Testis (tissue), 2 donors: ENCODE measurements at regions not wholly inside any gene's neighbourhood (a gene's known extent, or its start where the extent isn't known, plus 50 kb on each side); places are given as distances from the start of the nearest gene placed in this dataset.

Experiments used
- DNase-seq: peaks from one replicate; pipeline ENCODE4 v3.0.0-alpha.2; 2019
- H3K27ac ChIP-seq, 2 donors: fragments of 200-600 bp; sonication (generic); one replicate each; pipeline ENCODE4 v1.5.1; 2019
- H3K27me3 ChIP-seq: fragments of 200-600 bp; sonication (generic); one replicate; pipeline ENCODE4 v1.5.1; 2019
- H3K36me3 ChIP-seq: fragments of 200-600 bp; sonication (generic); one replicate; pipeline ENCODE4 v1.5.1; 2017; ENCODE audit warnings: low read depth; ENCODE audit errors: missing control alignments
- H3K4me1 ChIP-seq: fragments of 200-600 bp; sonication (generic); one replicate; pipeline ENCODE4 v1.5.1; 2019
- H3K4me3 ChIP-seq, 2 donors: fragments of 200-600 bp; sonication (generic); one replicate each; pipeline ENCODE4 v1.5.1; 2017 to 2019
- H3K9me3 ChIP-seq: fragments of 200-600 bp; sonication (generic); one replicate; pipeline ENCODE4 v1.5.1; 2017
- POLR2A ChIP-seq: fragments of 450-650 bp; IDR thresholded peaks from one replicate; pipeline ENCODE4 v1.6.1; 2017; ENCODE audit warnings: antibody characterized with exemption, mild to moderate bottlenecking, moderate library complexity
- WGBS, 2 donors: methylation state at CpG; one replicate each; pipeline ENCODE4 v1.1.5; 2018; 5-methylcytosine and 5-hydroxymethylcytosine counted together
- intact Hi-C: fragments of 100-400 bp; cut with DNase I; formaldehyde crosslinking; loops from one replicate; pipeline ENCODE4 v1.15.1; 2023; ENCODE audit warnings: low total_unique reads
- TF ChIP-seq, protein P1 (sequence below), 3 experiments: fragments of 450-650 bp in 2 of 3; fragments of 200-600 bp in 1 of 3; sonication (generic) in 1 of 3; IDR thresholded peaks; one replicate each; pipeline ENCODE4 v1.5.1; 2016 to 2019; ENCODE audit warnings: antibody characterized with exemption in 3 of 3, mild to moderate bottlenecking in 2 of 3, moderate library complexity in 1 of 3

DNA sequence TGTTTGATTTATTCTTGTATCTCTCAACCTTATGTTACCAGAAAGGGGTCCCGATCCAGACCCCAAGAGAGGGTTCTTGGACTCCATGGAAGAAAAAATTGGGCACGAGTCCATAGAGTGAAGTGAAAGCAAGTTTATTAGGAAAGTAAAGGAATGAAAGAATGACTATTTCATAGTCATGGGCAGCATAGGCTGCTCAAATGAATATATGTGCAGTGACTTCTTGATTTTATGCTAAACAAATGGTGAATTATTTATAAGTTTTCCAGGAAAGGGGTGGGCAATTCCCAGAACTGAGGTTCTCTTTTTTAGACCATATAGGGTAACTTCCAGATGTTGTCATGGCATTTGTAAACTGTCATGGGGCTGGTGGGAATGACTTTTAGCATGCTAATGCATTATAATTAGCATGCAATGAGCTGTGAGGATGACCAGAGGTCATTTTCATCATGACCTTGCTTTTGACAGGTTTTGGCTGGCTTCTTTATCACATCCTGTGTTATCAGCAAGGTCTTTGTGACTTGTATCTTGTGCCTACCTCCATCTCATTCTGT lies 832.4 kb upstream of the CDH2 start:
- H3K27ac ChIP-seq, result no peak overlapping the region
- 92 to 93% methylated on average over 2 of the region's 2 CpGs for WGBS, 2 donors
- no peaks in the 10 kb centered on the region for H3K4me1 ChIP-seq
- TF ChIP-seq, protein P1, sequence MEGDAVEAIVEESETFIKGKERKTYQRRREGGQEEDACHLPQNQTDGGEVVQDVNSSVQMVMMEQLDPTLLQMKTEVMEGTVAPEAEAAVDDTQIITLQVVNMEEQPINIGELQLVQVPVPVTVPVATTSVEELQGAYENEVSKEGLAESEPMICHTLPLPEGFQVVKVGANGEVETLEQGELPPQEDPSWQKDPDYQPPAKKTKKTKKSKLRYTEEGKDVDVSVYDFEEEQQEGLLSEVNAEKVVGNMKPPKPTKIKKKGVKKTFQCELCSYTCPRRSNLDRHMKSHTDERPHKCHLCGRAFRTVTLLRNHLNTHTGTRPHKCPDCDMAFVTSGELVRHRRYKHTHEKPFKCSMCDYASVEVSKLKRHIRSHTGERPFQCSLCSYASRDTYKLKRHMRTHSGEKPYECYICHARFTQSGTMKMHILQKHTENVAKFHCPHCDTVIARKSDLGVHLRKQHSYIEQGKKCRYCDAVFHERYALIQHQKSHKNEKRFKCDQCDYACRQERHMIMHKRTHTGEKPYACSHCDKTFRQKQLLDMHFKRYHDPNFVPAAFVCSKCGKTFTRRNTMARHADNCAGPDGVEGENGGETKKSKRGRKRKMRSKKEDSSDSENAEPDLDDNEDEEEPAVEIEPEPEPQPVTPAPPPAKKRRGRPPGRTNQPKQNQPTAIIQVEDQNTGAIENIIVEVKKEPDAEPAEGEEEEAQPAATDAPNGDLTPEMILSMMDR (IDR thresholded peaks at IDR 0.05), result no peak
- no peak for TF ChIP-seq POLR2A
- intact Hi-C loops, result no loop called here
- DNase-seq, result no peak
- H3K9me3 ChIP-seq, result no peaks in the 10 kb centered on the region
- no peaks in the 10 kb centered on the region for H3K36me3 ChIP-seq
- no peaks in the 10 kb centered on the region for H3K27me3 ChIP-seq
- no peak overlapping the region for H3K4me3 ChIP-seq

DNA sequence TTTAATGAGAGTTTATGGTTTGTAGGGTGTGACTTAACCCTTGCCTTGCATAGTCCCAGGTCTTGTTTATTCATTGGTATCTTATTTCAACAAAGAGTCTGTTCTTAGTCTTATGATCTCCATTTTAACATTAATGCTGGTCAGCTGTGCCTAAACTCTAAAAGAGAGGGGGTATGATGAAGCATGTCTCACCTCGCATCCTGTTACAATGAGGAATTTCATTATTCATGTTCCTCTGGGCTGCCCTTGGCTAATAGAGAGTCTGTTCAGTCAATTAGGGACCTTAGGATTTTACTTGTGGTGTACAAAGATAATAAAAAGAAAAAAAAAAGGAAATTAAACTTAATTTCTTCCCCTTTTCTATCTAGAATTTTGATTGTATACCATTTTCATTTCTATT lies 831.9 kb upstream of the CDH2 start:
- no peaks in the 10 kb centered on the region for H3K4me1 ChIP-seq
- H3K36me3 ChIP-seq, result no peaks in the 10 kb centered on the region
- H3K27me3 ChIP-seq, result no peaks in the 10 kb centered on the region
- intact Hi-C loops, result no loop called here
- TF ChIP-seq, protein P1 (IDR thresholded peaks at IDR 0.05), result no peak
- TF ChIP-seq POLR2A, result no peak
- 95 to 96% methylated on average over 1 of the region's 1 CpG for WGBS, 2 donors
- no peaks in the 10 kb centered on the region for H3K9me3 ChIP-seq
- no peak for DNase-seq
- H3K4me3 ChIP-seq, result no peak overlapping the region
- H3K27ac ChIP-seq, result no peak overlapping the region

DNA sequence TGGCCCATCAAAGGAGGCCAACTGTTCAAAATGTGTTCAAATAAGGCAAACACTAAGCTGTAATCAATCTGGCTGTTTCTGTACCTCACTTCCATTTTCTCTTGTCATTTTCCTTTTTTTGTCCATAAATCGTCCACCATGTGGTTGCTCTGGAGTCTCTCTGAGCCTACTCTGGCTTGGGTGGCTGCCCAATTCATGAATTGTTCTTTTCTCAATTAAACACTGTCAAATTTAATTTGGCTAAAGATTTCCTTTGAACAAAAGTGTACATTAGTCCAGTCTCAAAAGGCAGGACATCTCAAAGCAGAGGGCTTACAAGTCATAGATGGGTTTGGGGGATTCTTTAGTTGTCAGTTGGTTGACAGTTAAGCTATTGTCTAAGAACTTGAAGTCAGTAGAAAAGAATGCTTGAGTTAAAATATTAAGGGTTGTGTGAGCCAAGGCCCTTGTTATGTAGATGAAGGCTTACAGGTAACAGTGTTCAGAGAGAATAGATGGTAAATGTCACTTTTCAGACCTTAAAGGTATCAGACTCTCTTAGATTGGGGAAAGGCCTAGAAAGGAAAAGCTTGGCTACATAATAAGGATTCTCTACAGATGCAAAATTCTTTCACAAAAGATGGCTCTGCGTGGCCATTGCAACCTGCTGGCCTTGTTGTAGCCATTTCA lies 831.2 kb upstream of the CDH2 start:
- Histone ChIP-seq H3K27me3 (no peaks in the 10 kb centered on the region), H3K9me3 (no peaks in the 10 kb centered on the region), H3K4me3 (no peak overlapping the region), H3K27ac (no peak overlapping the region), H3K36me3 (no peaks in the 10 kb centered on the region), H3K4me1 (no peaks in the 10 kb centered on the region)
- intact Hi-C loops, result no loop called here
- DNase-seq, result no peak
- WGBS, 2 donors, result 93 to 95% methylated on average over 2 of the region's 2 CpGs
- TF ChIP-seq, protein P1 (IDR thresholded peaks at IDR 0.05), result no peak
- no peak for TF ChIP-seq POLR2A

DNA sequence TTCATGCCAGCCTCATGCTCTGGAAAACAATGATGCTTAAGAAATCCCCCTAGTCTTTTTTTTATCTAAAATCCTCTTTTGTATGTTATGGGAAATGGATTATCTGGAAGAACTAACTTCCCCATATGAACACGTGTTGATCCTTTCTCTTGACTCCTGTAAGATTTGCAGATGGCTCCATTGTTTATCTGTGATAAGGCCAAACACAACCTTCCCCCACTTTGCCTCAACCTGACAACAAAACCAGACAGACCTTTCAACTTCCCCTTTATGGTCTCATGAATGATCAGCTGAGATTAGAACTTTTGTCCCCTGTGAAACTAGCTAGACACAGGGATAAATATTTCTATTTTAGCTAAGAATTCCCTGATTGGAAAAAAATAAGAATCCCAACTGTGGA lies 828.0 kb upstream of the CDH2 start:
- Histone ChIP-seq H3K4me3 (no peak overlapping the region), H3K27ac (no peak overlapping the region), H3K36me3 (no peaks in the 10 kb centered on the region), H3K27me3 (no peaks in the 10 kb centered on the region), H3K9me3 (no peaks in the 10 kb centered on the region), H3K4me1 (no peaks in the 10 kb centered on the region)
- DNase-seq, result no peak
- intact Hi-C loops, result no loop called here
- WGBS, 2 donors, result 24 to 53% methylated on average over 1 of the region's 1 CpG
- TF ChIP-seq POLR2A, result no peak

DNA sequence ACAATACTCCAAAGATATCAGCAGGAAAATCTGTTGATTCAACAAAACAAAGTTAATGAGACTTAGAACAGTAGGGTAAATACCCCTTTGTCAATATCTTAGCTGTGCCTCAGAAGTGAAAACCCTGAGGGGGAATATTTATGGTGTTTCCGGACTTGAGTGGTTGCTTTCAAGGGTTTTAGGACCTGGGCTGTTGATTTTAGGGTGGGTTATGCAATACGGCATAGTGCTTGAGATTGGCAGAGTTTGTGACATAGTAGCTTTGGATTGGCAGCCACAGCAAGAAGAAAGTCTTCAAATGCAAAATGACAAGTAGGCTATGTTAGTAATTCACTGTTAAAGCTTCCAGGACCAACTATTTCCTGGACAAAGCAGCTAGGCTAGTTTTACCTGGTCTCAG lies 826.3 kb upstream of the CDH2 start:
- intact Hi-C loops, result no loop called here

More for the DNA sequence above, 826.3 kb upstream of the CDH2 start:
- 74 to 79% methylated on average over 2 of the region's 2 CpGs for WGBS, 2 donors
- Histone ChIP-seq H3K27ac (no peak overlapping the region), H3K27me3 (no peaks in the 10 kb centered on the region), H3K4me1 (no peaks in the 10 kb centered on the region), H3K9me3 (no peaks in the 10 kb centered on the region), H3K36me3 (no peaks in the 10 kb centered on the region), H3K4me3 (no peak overlapping the region)
- TF ChIP-seq POLR2A, result no peak
- TF ChIP-seq, protein P1 (IDR thresholded peaks at IDR 0.05), result no peak
- no peak for DNase-seq
